ENCODE measurements at regions not wholly inside any gene's neighbourhood (a gene's known extent, or its start where the extent isn't known, plus 50 kb on each side); places are given as distances from the start of the nearest gene placed in this dataset.

GRCh38 chr5:2194949-2195348 lies 312.2 kb upstream of the IRX4 start:
- no peak for DNase-seq

GRCh38 chr5:2194236-2194555 lies 311.5 kb upstream of the IRX4 start:
- DNase-seq, result no peak

GRCh38 chr5:2193542-2194235 lies 311.0 kb upstream of the IRX4 start:
- no peak for DNase-seq

GRCh38 chr5:2193142-2193541 lies 310.4 kb upstream of the IRX4 start:
- no peak for DNase-seq

- no peak for DNase-seq
Measured at GRCh38 chr5:2192496-2192895, 309.8 kb upstream of the IRX4 start.

GRCh38 chr5:2191972-2192371 lies 309.2 kb upstream of the IRX4 start:
- DNase-seq, result no peak

GRCh38 chr5:2190549-2190948 lies 307.8 kb upstream of the IRX4 start:
- DNase-seq, result no peak

GRCh38 chr5:2188661-2189060 lies 305.9 kb upstream of the IRX4 start:
- no peak for DNase-seq

GRCh38 chr5:2188137-2188536 lies 305.4 kb upstream of the IRX4 start:
- DNase-seq, result no peak

GRCh38 chr5:2187687-2188086 lies 305.0 kb upstream of the IRX4 start:
- DNase-seq, result no peak

- no peak for DNase-seq
Measured at GRCh38 chr5:2187156-2187555, 304.4 kb upstream of the IRX4 start.

- DNase-seq, result no peak
Measured at GRCh38 chr5:2186472-2187015, 303.8 kb upstream of the IRX4 start.

- no peak for DNase-seq
Measured at GRCh38 chr5:2185646-2186471, 303.1 kb upstream of the IRX4 start.

- DNase-seq, result no peak
Measured at GRCh38 chr5:2184563-2185540, 302.1 kb upstream of the IRX4 start.

GRCh38 chr5:2184026-2184366 lies 301.3 kb upstream of the IRX4 start:
- DNase-seq, result no peak

GRCh38 chr5:2183154-2184025 lies 300.7 kb upstream of the IRX4 start:
- DNase-seq, result no peak

- DNase-seq, result no peak
Measured at GRCh38 chr5:2182020-2182419, 299.3 kb upstream of the IRX4 start.

GRCh38 chr5:2181557-2181956 lies 298.8 kb upstream of the IRX4 start:
- DNase-seq, result no peak

- DNase-seq, result no peak
Measured at GRCh38 chr5:2181149-2181548, 298.4 kb upstream of the IRX4 start.

GRCh38 chr5:2180456-2180855 lies 297.7 kb upstream of the IRX4 start:
- DNase-seq, result no peak

GRCh38 chr5:2179861-2180260 lies 297.1 kb upstream of the IRX4 start:
- DNase-seq, result no peak

- DNase-seq, result no peak
Measured at GRCh38 chr5:2178528-2178927, 295.8 kb upstream of the IRX4 start.
